GM13977 (cell line): ENCODE measurements at regions not wholly inside any gene's neighbourhood (a gene's known extent, or its start where the extent isn't known, plus 50 kb on each side); places are given as distances from the start of the nearest gene placed in this dataset.

Source experiments
- DNase-seq: peaks from one replicate; pipeline ENCODE4 v3.0.0; 2012; ENCODE audit warnings: low spot score
- in situ Hi-C: fragments of 300-500 bp; cut with MboI; formaldehyde crosslinking; loops from one replicate; pipeline ENCODE4 v1.12.0; 2022; ENCODE audit warnings: low sequenced_read_pairs, low pct_unique_long_range_greater_than_20kb, mixed read lengths, inconsistent platforms; ENCODE audit not compliant: unreplicated experiment
- TF ChIP-seq, protein P1 (sequence below): IDR thresholded peaks from 2 replicates; pipeline ENCODE4 v1.5.1; 2012; ENCODE audit warnings: mild to moderate bottlenecking, control low read depth; ENCODE audit not compliant: insufficient read depth; ENCODE audit errors: extremely low read depth, missing control alignments

DNA sequence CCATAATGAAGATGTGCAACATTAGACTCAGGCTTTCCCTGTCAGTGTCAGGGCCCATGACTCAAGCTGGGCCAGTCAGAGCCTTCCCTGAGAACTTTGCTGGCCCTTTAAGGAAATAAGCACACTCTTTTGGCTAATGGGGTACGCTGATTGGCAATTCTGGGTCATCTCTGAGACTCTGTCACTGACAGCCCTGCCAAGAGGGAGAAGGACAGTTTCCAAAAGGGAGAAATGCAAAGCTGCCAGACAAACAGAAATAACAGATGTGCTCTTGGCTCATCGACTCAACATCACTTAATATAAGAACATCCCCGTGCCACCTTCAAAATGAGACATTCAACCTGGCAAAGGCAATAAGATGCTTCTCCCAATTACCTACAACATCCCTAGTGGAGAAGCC, 491.9 kb upstream of the PROK2 start:
- in situ Hi-C loops, result no loop called here

DNA sequence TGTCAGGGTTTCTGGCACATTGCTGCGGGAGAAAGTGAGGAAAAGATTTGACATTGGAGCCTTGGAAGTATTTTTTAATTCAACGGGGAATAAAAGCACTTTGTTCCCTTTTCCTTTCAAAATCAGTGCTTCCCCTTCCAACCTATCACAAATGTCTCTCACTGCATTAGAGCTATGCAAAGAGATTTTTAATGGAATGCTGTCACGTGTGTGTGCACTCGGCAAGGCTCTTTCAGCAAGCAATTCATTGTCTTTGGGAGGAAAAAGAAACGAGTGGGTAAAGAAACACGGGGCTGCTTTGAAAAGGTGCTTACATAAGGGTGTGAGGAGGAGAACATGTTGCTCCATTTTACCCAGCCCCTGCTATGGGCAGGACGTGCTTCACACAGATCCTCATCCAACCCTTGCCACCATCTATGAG, 490.4 kb upstream of the PROK2 start:
- TF ChIP-seq, protein P1, sequence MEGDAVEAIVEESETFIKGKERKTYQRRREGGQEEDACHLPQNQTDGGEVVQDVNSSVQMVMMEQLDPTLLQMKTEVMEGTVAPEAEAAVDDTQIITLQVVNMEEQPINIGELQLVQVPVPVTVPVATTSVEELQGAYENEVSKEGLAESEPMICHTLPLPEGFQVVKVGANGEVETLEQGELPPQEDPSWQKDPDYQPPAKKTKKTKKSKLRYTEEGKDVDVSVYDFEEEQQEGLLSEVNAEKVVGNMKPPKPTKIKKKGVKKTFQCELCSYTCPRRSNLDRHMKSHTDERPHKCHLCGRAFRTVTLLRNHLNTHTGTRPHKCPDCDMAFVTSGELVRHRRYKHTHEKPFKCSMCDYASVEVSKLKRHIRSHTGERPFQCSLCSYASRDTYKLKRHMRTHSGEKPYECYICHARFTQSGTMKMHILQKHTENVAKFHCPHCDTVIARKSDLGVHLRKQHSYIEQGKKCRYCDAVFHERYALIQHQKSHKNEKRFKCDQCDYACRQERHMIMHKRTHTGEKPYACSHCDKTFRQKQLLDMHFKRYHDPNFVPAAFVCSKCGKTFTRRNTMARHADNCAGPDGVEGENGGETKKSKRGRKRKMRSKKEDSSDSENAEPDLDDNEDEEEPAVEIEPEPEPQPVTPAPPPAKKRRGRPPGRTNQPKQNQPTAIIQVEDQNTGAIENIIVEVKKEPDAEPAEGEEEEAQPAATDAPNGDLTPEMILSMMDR, result no peak
- no peak for DNase-seq
- in situ Hi-C loops, result no loop called here

More for the DNA sequence above, 491.9 kb upstream of the PROK2 start:
- TF ChIP-seq, protein P1, result no peak
- no peak for DNase-seq

- in situ Hi-C loops, result loop anchor here (25.0 kb wide), 1 partner anchor 187 kb away; no protein-coding TSS in a partner anchor
- DNase-seq, result no peak
- TF ChIP-seq, protein P1, result no peak
Measured at GRCh38 chr3:72274493-72275330, 489.8 kb upstream of the PROK2 start.

DNA sequence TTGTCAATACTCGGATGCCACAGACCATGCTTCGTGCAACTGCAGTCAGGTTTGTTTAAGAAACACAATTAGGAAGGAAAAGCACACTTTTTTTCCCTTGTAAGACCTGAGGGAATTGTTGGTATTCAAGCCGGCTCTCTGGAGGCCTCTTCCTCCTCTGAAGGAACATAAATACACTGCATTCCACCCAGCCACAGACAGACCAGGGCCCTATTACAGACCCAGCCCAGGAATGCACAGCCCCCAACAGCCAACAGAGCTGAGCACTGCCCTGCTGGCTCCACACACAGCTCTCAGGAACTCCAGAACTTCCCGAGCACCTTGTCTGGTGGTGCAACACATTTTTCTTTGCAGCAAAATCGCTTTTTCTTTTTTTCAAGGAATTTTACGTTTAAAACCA, 488.7 kb upstream of the PROK2 start:
- in situ Hi-C loops, result loop anchor here (25.0 kb wide), 1 partner anchor 186 kb away; no protein-coding TSS in a partner anchor
- DNase-seq, result no peak
- TF ChIP-seq, protein P1, result no peak

DNA sequence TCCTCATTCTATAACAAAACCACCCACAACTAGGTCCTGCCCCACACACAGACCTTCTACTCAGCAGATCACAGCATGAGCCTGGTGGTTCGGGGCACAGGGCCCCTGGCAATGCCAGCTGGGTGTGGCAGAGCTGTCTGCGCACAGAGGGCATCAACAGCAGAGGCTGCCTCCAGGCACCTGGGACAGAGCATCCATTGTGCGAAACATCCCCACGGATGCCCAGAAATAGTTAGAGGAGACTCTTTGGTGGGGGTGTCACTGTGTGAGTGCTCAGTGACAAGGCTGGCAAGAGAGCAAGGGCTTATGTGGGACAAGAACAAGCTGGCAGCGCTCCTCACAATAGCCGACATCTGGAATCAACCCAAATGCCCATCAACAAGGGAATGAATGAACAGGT, 487.4 kb upstream of the PROK2 start:
- TF ChIP-seq, protein P1, result no peak
- in situ Hi-C loops, result loop anchor here (25.0 kb wide), 1 partner anchor 185 kb away; no protein-coding TSS in a partner anchor

GRCh38 chr3:72271923-72272322, 487.0 kb upstream of the PROK2 start:
- no peak for DNase-seq
- TF ChIP-seq, protein P1, result no peak
- in situ Hi-C loops, result loop anchor here (25.0 kb wide), 1 partner anchor 185 kb away; no protein-coding TSS in a partner anchor

More for the DNA sequence above, 487.4 kb upstream of the PROK2 start:
- no peak for DNase-seq
